ENCODE measurements at regions not wholly inside any gene's neighbourhood (a gene's known extent, or its start where the extent isn't known, plus 50 kb on each side); places are given as distances from the start of the nearest gene placed in this dataset.

- no peak for DNase-seq (ENCODE audit: extremely low spot score)
- ChIA-PET POLR2A (no interaction called here), CTCF (no interaction called here)
- no peak for TF ChIP-seq SP1 (IDR thresholded peaks at IDR 0.05)
Observed at GRCh38 chr13:111952814-111953213, 114.1 kb upstream of the SOX1 start.

DNA sequence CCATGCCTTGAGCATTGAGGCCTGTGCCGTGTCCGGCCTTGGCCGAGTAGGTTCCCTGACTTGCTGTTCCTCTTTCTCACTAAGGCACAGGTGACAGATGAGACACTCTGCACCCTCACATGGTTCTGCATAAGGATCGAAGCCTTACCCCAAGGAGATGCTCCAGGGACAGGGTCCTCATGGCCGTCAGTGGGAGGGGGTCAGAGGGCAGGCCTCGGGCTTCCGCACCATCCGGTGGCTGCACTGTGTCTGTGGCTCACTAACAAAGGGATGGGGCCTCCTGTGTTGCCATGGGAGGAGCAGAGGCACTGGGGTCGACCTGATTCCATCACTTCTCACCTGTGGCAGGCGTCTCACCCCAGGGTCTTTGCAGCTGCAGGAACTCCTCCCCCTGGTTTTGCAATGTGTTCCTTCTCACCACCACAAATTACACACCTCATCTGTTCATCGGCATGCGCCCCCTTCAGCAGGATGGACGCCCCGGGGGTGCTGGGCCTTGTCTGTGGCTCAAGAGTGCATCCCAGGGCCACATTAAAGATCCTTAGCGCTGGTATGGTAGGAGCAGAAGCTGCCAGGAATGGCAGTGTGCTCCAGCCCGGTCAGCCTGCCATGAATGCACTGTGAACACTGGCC, 113.3 kb upstream of the SOX1 start:
- CTCF ChIA-PET = no interaction called here
- DNase-seq (ENCODE audit: extremely low spot score) = no peak
- POLR2A ChIA-PET = no interaction called here
- TF ChIP-seq BHLHE40 (IDR thresholded peaks at IDR 0.05; ENCODE audit: borderline replicate concordance) (no peak), ZNF384 (IDR thresholded peaks at IDR 0.05) (no peak), SP1 (IDR thresholded peaks at IDR 0.05) (no peak), SUZ12 (IDR thresholded peaks at IDR 0.05) (no peak), CTBP1 (IDR thresholded peaks at IDR 0.05; ENCODE audit: borderline replicate concordance) (no peak), TARDBP (IDR thresholded peaks at IDR 0.05) (no peak), HDGF (IDR thresholded peaks at IDR 0.05; ENCODE audit: borderline replicate concordance) (no peak), FOXK2 (IDR thresholded peaks at IDR 0.05) (no peak), L3MBTL2 (conservative IDR thresholded peaks at IDR 0.05) (no peak), LEF1 (IDR thresholded peaks at IDR 0.05; ENCODE audit: borderline replicate concordance) (no peak), PKNOX1 (IDR thresholded peaks at IDR 0.05) (no peak), FOXA1 (IDR thresholded peaks at IDR 0.05) (no peak), ARNT (IDR thresholded peaks at IDR 0.05) (no peak), ELF4 (IDR thresholded peaks at IDR 0.05) (no peak), FOXM1 (IDR thresholded peaks at IDR 0.05; ENCODE audit: borderline replicate concordance) (no peak)

DNA sequence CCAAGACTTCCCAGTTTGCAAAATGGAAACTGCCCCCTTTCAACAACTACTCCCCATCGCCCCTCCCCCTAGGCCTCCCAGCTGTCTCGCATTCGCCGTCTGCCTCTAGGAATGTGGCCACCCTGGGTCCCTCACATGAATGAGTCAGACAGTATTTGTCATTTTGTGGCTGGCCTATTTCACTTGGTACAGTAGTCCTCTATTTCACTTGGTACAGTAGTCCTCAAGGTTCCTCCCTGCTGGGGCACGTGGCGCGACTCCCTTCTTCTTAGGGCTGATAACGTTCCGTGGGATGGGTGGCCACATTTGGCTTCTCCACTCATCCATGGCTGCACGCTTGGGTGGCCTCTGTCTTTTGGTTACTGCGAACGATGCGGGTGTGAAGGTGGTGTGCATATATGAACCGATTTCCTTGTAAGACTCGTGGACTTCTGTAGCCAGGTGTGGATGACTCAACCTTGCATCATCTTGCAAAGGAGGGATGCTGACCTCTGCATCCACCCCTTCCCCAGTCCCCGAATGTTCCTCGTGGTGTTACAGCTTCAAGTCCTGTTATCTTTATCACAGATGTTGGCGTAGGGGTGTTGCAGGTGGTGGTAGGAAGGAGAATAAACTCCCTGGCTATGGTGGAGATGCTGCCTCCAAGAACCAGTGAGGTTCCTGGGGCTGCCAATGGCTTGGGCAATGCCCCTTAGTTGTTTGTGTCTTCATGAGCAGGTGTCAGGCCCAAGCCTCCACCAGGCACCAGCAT, 112.1 kb upstream of the SOX1 start:
- TF ChIP-seq HDGF (IDR thresholded peaks at IDR 0.05; ENCODE audit: borderline replicate concordance) = no peak
- no peak for TF ChIP-seq ARNT (IDR thresholded peaks at IDR 0.05)
- no peak for TF ChIP-seq SUZ12 (IDR thresholded peaks at IDR 0.05)
- TF ChIP-seq LEF1 (IDR thresholded peaks at IDR 0.05; ENCODE audit: borderline replicate concordance) = no peak
- no peak for TF ChIP-seq NFRKB (IDR thresholded peaks at IDR 0.05)
- TF ChIP-seq BHLHE40 (IDR thresholded peaks at IDR 0.05; ENCODE audit: borderline replicate concordance) = no peak
- no peak for TF ChIP-seq TARDBP (IDR thresholded peaks at IDR 0.05)
- no peak for TF ChIP-seq ELF4 (IDR thresholded peaks at IDR 0.05)
- TF ChIP-seq FOXK2 (IDR thresholded peaks at IDR 0.05) = no peak
- TF ChIP-seq SP1 (IDR thresholded peaks at IDR 0.05) = no peak
- TF ChIP-seq CTBP1 (IDR thresholded peaks at IDR 0.05; ENCODE audit: borderline replicate concordance) = no peak
- no peak for TF ChIP-seq ZNF384 (IDR thresholded peaks at IDR 0.05)
- TF ChIP-seq PKNOX1 (IDR thresholded peaks at IDR 0.05) = no peak
- no peak for TF ChIP-seq L3MBTL2 (conservative IDR thresholded peaks at IDR 0.05)
- no peak for TF ChIP-seq FOXM1 (IDR thresholded peaks at IDR 0.05; ENCODE audit: borderline replicate concordance)
- ChIA-PET CTCF (no interaction called here), POLR2A (no interaction called here)
- no peak for DNase-seq (ENCODE audit: extremely low spot score)

DNA sequence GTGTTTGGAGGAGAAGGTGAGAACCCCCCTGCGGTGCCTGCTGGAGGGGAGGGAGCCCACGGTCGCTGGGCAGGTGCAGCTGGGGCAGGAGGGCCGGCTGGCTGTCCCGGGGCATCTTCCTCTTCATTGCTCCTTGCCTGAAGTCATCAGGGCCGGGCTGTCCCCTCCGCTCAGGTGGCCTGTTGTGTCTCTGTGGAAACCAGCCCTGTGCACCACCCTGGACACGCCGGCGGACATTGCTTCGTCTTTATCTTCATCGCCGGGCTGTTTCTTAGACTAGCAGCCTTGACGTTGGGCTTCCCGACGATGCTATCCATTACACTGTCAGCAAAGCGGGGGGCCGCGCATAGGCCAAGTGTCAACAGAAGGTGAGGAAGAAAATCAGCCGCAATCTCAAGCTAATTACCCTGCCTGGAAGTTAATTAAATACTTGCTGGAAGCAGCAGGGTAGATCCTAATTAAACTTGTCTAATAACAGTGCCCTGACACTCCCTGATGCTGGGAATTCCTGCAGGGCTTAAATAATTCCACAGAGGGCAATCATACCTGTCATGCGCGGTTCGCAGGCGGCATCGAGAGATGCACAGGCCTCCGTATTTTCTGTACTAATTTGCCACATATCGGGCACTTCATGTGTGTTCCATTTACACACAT, 111.4 kb upstream of the SOX1 start:
- ChIA-PET POLR2A (no interaction called here), CTCF (no interaction called here)
- DNase-seq (ENCODE audit: extremely low spot score) = no peak
- TF ChIP-seq TARDBP (IDR thresholded peaks at IDR 0.05) = no peak
- TF ChIP-seq NFRKB (IDR thresholded peaks at IDR 0.05) = no peak
- no peak for TF ChIP-seq SUZ12 (IDR thresholded peaks at IDR 0.05)
- TF ChIP-seq ZNF384 (IDR thresholded peaks at IDR 0.05) = no peak
- no peak for TF ChIP-seq CTBP1 (IDR thresholded peaks at IDR 0.05; ENCODE audit: borderline replicate concordance)
- TF ChIP-seq SP1 (IDR thresholded peaks at IDR 0.05) = no peak
- no peak for TF ChIP-seq L3MBTL2 (conservative IDR thresholded peaks at IDR 0.05)
- no peak for TF ChIP-seq ARNT (IDR thresholded peaks at IDR 0.05)
- TF ChIP-seq ELF4 (IDR thresholded peaks at IDR 0.05) = no peak
- TF ChIP-seq HDGF (IDR thresholded peaks at IDR 0.05; ENCODE audit: borderline replicate concordance) = no peak
- TF ChIP-seq FOXK2 (IDR thresholded peaks at IDR 0.05) = no peak
- no peak for TF ChIP-seq PKNOX1 (IDR thresholded peaks at IDR 0.05)
- TF ChIP-seq BHLHE40 (IDR thresholded peaks at IDR 0.05; ENCODE audit: borderline replicate concordance) = no peak
- no peak for TF ChIP-seq LEF1 (IDR thresholded peaks at IDR 0.05; ENCODE audit: borderline replicate concordance)
- TF ChIP-seq FOXM1 (IDR thresholded peaks at IDR 0.05; ENCODE audit: borderline replicate concordance) = no peak
- no peak for TF ChIP-seq FOXA1 (IDR thresholded peaks at IDR 0.05)

DNA sequence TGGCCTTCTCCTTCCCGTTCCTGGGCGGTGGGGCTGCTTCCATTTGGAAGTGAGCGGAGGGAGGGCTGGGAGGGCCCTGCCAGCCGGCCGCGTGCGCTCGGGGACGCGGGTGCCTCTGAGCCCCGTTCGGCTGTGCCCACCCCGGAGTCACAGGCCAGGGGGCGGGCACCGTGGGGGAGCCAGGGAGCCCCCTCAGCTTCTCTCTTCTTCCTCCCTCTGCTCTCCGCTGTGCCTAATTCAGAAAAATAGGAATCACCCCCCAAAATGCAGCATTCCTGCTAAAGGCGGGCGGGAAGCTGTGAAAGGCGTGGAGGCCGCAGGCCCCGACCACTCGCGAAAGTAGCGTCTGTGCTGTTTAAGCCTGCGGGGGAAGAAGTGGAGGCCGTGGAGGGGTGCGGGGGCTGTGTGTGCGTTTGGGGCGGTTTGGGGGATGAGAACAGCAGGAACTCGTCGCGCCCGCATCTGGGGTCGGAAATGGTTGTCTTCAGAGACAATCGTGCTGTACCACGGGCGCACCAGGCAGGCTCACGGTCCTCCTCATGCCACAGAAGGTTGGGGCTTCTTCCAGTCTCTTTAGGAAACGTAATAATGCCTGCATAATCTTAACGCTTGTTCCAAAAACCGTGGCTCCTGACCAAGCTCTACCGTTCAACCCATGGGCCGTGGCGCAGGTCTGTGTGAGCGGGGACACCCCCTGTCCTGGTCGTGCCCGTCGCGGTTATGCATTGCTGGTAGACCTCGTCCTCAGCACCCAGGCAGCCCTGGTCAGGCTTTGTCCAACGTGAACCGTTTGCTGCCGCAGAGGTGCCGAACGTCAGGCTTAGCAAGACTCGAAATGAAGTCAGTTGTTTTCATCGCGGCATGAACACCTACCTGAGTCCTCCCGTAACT, 110.4 kb upstream of the SOX1 start:
- no peak for DNase-seq (ENCODE audit: extremely low spot score)
- CTCF ChIA-PET = no interaction called here

More for the DNA sequence above, 110.4 kb upstream of the SOX1 start:
- TF ChIP-seq BHLHE40 (IDR thresholded peaks at IDR 0.05; ENCODE audit: borderline replicate concordance) = no peak
- TF ChIP-seq CTBP1 (IDR thresholded peaks at IDR 0.05; ENCODE audit: borderline replicate concordance) = no peak
- no peak for TF ChIP-seq ZNF384 (IDR thresholded peaks at IDR 0.05)
- no peak for TF ChIP-seq L3MBTL2 (conservative IDR thresholded peaks at IDR 0.05)
- no peak for TF ChIP-seq HDGF (IDR thresholded peaks at IDR 0.05; ENCODE audit: borderline replicate concordance)
- no peak for TF ChIP-seq ELF4 (IDR thresholded peaks at IDR 0.05)
- POLR2A ChIA-PET = no interaction called here

Data from HEK293T (cell line).